ENCODE measurements at regions not wholly inside any gene's neighbourhood (a gene's known extent, or its start where the extent isn't known, plus 50 kb on each side); places are given as distances from the start of the nearest gene placed in this dataset.

DNA sequence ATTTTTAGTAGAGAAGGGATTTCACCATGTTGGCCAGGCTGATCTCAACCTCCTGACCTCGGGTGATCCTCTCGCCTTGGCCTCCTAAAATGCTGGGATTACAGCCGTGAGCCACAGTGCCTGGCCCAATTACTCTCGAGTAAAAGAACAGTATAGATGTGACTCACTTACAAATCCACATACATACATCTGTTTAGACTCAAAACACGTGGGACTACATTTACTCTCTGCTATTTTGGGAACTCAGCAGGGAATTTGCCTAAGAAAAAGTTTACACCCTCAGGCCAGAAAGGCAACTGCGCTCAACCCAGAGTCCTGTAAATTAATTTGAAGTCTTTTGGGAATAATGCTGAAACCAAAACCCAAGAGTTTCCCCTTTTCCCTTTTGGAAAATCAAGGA is 289.7 kb downstream of the KLF6 start:
- H3K27ac ChIP-seq (ENCODE audit: insufficient read depth, low read depth, low read length, poor library complexity, severe bottlenecking) = no peak overlapping the region
- 82 to 84% methylated on average over 6 of the region's 6 CpGs for WGBS, 2 experiments
- H3K36me3 ChIP-seq (ENCODE audit: control insufficient read depth, insufficient read depth, low read length) = no peaks in the 10 kb centered on the region
- H3K9me3 ChIP-seq (ENCODE audit: control insufficient read depth, low read length) = no peaks in the 10 kb centered on the region
- peaks cover 3% of the 10 kb centered on the region for H3K4me1 ChIP-seq (ENCODE audit: control insufficient read depth, insufficient read depth, low read length)
- H3K4me3 ChIP-seq (ENCODE audit: insufficient read depth, low read depth, low read length) = no peak overlapping the region
- H3K27me3 ChIP-seq (ENCODE audit: control insufficient read depth, insufficient read depth, low read length, poor library complexity, severe bottlenecking) = no peaks in the 10 kb centered on the region

DNA sequence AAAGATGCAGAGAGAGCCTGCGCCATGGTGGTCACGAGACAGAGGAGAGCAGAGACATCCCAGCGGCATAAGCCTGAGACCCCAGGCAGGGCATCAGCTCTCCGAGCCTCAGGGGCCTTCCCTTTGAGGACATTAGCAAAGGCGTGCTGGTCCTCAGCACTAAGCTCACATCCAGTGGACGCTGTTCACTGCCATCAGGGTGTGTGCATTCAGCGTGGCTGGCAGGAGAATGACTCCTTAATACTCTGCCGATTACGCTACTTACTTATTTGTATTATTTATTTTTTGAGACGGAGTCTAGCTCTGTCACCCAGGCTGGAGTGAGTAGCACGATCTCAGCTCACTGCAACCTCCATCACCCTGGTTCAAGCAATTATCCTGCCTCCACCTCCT is 290.2 kb downstream of the KLF6 start:
- H3K27me3 ChIP-seq (ENCODE audit: control insufficient read depth, insufficient read depth, low read length, poor library complexity, severe bottlenecking) = no peaks in the 10 kb centered on the region
- WGBS, 2 experiments = 94 to 95% methylated on average over 11 of the region's 11 CpGs
- no peaks in the 10 kb centered on the region for H3K36me3 ChIP-seq (ENCODE audit: control insufficient read depth, insufficient read depth, low read length)
- no peak overlapping the region for H3K4me3 ChIP-seq (ENCODE audit: insufficient read depth, low read depth, low read length)
- H3K4me1 ChIP-seq (ENCODE audit: control insufficient read depth, insufficient read depth, low read length) = no peaks in the 10 kb centered on the region
- H3K9me3 ChIP-seq (ENCODE audit: control insufficient read depth, low read length) = no peaks in the 10 kb centered on the region
- H3K27ac ChIP-seq (ENCODE audit: insufficient read depth, low read depth, low read length, poor library complexity, severe bottlenecking) = no peak overlapping the region

GRCh38 chr10:3494131-3494837 is 290.7 kb downstream of the KLF6 start:
- Histone ChIP-seq H3K4me1 (ENCODE audit: control insufficient read depth, insufficient read depth, low read length) (no peaks in the 10 kb centered on the region), H3K27ac (ENCODE audit: insufficient read depth, low read depth, low read length, poor library complexity, severe bottlenecking) (no peak overlapping the region), H3K9me3 (ENCODE audit: control insufficient read depth, low read length) (no peaks in the 10 kb centered on the region), H3K4me3 (ENCODE audit: insufficient read depth, low read depth, low read length) (no peak overlapping the region), H3K27me3 (ENCODE audit: control insufficient read depth, insufficient read depth, low read length, poor library complexity, severe bottlenecking) (no peaks in the 10 kb centered on the region), H3K36me3 (ENCODE audit: control insufficient read depth, insufficient read depth, low read length) (no peaks in the 10 kb centered on the region)
- WGBS, 2 experiments = 93% methylated on average over 22 of the region's 22 CpGs

GRCh38 chr10:3493621-3494020 is 291.4 kb downstream of the KLF6 start:
- H3K36me3 ChIP-seq (ENCODE audit: control insufficient read depth, insufficient read depth, low read length) = no peaks in the 10 kb centered on the region
- no peaks in the 10 kb centered on the region for H3K27me3 ChIP-seq (ENCODE audit: control insufficient read depth, insufficient read depth, low read length, poor library complexity, severe bottlenecking)
- H3K27ac ChIP-seq (ENCODE audit: insufficient read depth, low read depth, low read length, poor library complexity, severe bottlenecking) = no peak overlapping the region
- no peaks in the 10 kb centered on the region for H3K9me3 ChIP-seq (ENCODE audit: control insufficient read depth, low read length)
- no peaks in the 10 kb centered on the region for H3K4me1 ChIP-seq (ENCODE audit: control insufficient read depth, insufficient read depth, low read length)
- 100% methylated on average over 1 of the region's 1 CpG for WGBS, 2 experiments
- H3K4me3 ChIP-seq (ENCODE audit: insufficient read depth, low read depth, low read length) = no peak overlapping the region

GRCh38 chr10:3491571-3491970 is 293.4 kb downstream of the KLF6 start:
- H3K4me1 ChIP-seq (ENCODE audit: control insufficient read depth, insufficient read depth, low read length) = peaks cover 2% of the 10 kb centered on the region
- no peaks in the 10 kb centered on the region for H3K27me3 ChIP-seq (ENCODE audit: control insufficient read depth, insufficient read depth, low read length, poor library complexity, severe bottlenecking)
- no peaks in the 10 kb centered on the region for H3K36me3 ChIP-seq (ENCODE audit: control insufficient read depth, insufficient read depth, low read length)
- no peak overlapping the region for H3K27ac ChIP-seq (ENCODE audit: insufficient read depth, low read depth, low read length, poor library complexity, severe bottlenecking)
- H3K9me3 ChIP-seq (ENCODE audit: control insufficient read depth, low read length) = no peaks in the 10 kb centered on the region
- H3K4me3 ChIP-seq (ENCODE audit: insufficient read depth, low read depth, low read length) = no peak overlapping the region
- 75 to 90% methylated on average over 3 to 4 of the region's 4 CpGs for WGBS, 2 experiments

DNA sequence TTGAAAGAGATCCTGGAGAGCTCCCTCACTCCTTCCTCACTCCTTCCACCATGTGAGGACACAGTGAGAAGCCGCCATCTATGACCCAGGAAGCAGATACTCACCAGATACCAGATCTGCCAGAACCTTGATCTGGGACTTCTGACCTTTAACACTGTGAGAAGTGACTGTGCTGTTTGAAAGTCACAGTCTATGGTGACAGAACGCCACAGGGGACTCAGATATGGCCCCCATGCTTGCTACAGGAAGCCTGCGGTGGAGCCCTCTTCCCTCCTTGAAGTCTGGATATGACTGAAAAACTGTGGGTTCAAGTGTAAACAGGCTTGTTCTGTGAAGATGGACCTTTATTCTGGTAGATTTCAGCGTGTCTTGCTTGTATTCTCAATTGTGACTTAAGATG is 297.8 kb downstream of the KLF6 start:
- no peaks in the 10 kb centered on the region for H3K9me3 ChIP-seq (ENCODE audit: control insufficient read depth, low read length)
- 69 to 70% methylated on average over 4 of the region's 4 CpGs for WGBS, 2 experiments
- H3K4me3 ChIP-seq (ENCODE audit: insufficient read depth, low read depth, low read length) = no peak overlapping the region
- H3K27ac ChIP-seq (ENCODE audit: insufficient read depth, low read depth, low read length, poor library complexity, severe bottlenecking) = no peak overlapping the region
- no peaks in the 10 kb centered on the region for H3K36me3 ChIP-seq (ENCODE audit: control insufficient read depth, insufficient read depth, low read length)
- H3K27me3 ChIP-seq (ENCODE audit: control insufficient read depth, insufficient read depth, low read length, poor library complexity, severe bottlenecking) = no peaks in the 10 kb centered on the region
- peaks cover 6% of the 10 kb centered on the region for H3K4me1 ChIP-seq (ENCODE audit: control insufficient read depth, insufficient read depth, low read length)

DNA sequence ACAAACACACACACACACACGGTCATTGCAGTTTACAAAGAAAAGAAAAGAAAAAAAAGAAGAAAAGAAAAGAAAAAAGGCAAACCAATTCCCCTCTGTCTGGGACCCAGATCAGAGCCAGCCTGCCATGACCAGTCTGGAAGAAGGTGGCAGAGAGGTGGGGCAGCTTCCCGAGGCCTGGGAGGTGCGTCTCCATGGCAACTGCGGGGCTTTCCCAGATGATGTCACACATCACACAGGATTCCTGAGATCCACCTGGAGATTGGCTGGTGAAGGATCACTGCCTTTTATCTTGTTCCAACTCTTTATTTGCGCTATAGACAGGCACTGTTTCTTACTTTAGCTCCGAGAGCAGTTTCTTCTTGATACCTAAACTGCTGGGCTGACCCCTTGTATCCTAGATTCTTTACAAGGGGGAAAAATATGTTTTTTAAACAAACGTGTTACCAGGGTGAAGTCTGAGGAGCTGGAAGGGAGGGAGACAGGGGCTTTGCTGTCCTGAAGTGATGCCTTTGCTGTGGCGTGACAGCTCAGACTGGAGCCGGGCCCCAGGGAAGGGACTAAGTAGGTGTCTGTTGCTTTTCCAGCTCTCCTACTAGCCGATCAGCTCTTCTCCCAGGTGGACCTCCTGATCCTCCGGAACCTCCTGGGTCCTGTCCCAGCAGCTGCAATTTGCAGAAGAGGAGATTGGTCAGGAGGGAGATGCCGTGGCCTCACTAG is 298.5 kb downstream of the KLF6 start:
- WGBS, 2 experiments = 75 to 77% methylated on average over 10 to 12 of the region's 12 CpGs

GRCh38 chr10:3485057-3485686 is 299.8 kb downstream of the KLF6 start:
- Histone ChIP-seq H3K27me3 (ENCODE audit: control insufficient read depth, insufficient read depth, low read length, poor library complexity, severe bottlenecking) (no peaks in the 10 kb centered on the region), H3K9me3 (ENCODE audit: control insufficient read depth, low read length) (no peaks in the 10 kb centered on the region), H3K27ac (ENCODE audit: insufficient read depth, low read depth, low read length, poor library complexity, severe bottlenecking) (no peak overlapping the region), H3K36me3 (ENCODE audit: control insufficient read depth, insufficient read depth, low read length) (no peaks in the 10 kb centered on the region), H3K4me1 (ENCODE audit: control insufficient read depth, insufficient read depth, low read length) (peaks cover 6% of the 10 kb centered on the region), H3K4me3 (ENCODE audit: insufficient read depth, low read depth, low read length) (no peak overlapping the region)
- 94 to 95% methylated on average over 15 of the region's 15 CpGs for WGBS, 2 experiments

More for the DNA sequence above, 298.5 kb downstream of the KLF6 start:
- H3K9me3 ChIP-seq (ENCODE audit: control insufficient read depth, low read length) = no peaks in the 10 kb centered on the region
- no peak overlapping the region for H3K27ac ChIP-seq (ENCODE audit: insufficient read depth, low read depth, low read length, poor library complexity, severe bottlenecking)
- H3K4me1 ChIP-seq (ENCODE audit: control insufficient read depth, insufficient read depth, low read length) = peaks cover 6% of the 10 kb centered on the region
- H3K27me3 ChIP-seq (ENCODE audit: control insufficient read depth, insufficient read depth, low read length, poor library complexity, severe bottlenecking) = no peaks in the 10 kb centered on the region
- H3K4me3 ChIP-seq (ENCODE audit: insufficient read depth, low read depth, low read length) = no peak overlapping the region
- no peaks in the 10 kb centered on the region for H3K36me3 ChIP-seq (ENCODE audit: control insufficient read depth, insufficient read depth, low read length)

- no peaks in the 10 kb centered on the region for H3K27me3 ChIP-seq (ENCODE audit: control insufficient read depth, insufficient read depth, low read length, poor library complexity, severe bottlenecking)
- H3K4me3 ChIP-seq (ENCODE audit: insufficient read depth, low read depth, low read length) = no peak overlapping the region
- H3K4me1 ChIP-seq (ENCODE audit: control insufficient read depth, insufficient read depth, low read length) = peaks cover 6% of the 10 kb centered on the region
- no peaks in the 10 kb centered on the region for H3K36me3 ChIP-seq (ENCODE audit: control insufficient read depth, insufficient read depth, low read length)
- H3K27ac ChIP-seq (ENCODE audit: insufficient read depth, low read depth, low read length, poor library complexity, severe bottlenecking) = no peak overlapping the region
- WGBS, 2 experiments = 91 to 92% methylated on average over 18 of the region's 18 CpGs
- H3K9me3 ChIP-seq (ENCODE audit: control insufficient read depth, low read length) = no peaks in the 10 kb centered on the region
Measured at GRCh38 chr10:3484306-3485056, 300.5 kb downstream of the KLF6 start.

Measured in ectodermal cell (in vitro differentiated cells).